22Rv1 (cell line): ENCODE measurements at regions not wholly inside any gene's neighbourhood (a gene's known extent, or its start where the extent isn't known, plus 50 kb on each side); places are given as distances from the start of the nearest gene placed in this dataset.

ENCODE experiments used
- H3K27ac ChIP-seq: fragments of 450-650 bp; 2 replicates; pipeline ENCODE4 v1.5.1; 2017
- ZFX ChIP-seq: fragments of 450-650 bp; IDR thresholded peaks from 2 replicates; pipeline ENCODE4 v1.6.1; 2017; ENCODE audit warnings: antibody characterized with exemption, borderline replicate concordance
- TF ChIP-seq, protein P1 (sequence below): fragments of 450-650 bp; IDR thresholded peaks from 2 replicates; pipeline ENCODE4 v1.5.1; 2017; ENCODE audit warnings: mild to moderate bottlenecking

GRCh38 chr16:62256406-62256805 is 220.2 kb upstream of the CDH8 start:
- no peak overlapping the region for H3K27ac ChIP-seq
- TF ChIP-seq ZFX = no peak
- TF ChIP-seq, protein P1, sequence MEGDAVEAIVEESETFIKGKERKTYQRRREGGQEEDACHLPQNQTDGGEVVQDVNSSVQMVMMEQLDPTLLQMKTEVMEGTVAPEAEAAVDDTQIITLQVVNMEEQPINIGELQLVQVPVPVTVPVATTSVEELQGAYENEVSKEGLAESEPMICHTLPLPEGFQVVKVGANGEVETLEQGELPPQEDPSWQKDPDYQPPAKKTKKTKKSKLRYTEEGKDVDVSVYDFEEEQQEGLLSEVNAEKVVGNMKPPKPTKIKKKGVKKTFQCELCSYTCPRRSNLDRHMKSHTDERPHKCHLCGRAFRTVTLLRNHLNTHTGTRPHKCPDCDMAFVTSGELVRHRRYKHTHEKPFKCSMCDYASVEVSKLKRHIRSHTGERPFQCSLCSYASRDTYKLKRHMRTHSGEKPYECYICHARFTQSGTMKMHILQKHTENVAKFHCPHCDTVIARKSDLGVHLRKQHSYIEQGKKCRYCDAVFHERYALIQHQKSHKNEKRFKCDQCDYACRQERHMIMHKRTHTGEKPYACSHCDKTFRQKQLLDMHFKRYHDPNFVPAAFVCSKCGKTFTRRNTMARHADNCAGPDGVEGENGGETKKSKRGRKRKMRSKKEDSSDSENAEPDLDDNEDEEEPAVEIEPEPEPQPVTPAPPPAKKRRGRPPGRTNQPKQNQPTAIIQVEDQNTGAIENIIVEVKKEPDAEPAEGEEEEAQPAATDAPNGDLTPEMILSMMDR = peak; percentile 64

DNA sequence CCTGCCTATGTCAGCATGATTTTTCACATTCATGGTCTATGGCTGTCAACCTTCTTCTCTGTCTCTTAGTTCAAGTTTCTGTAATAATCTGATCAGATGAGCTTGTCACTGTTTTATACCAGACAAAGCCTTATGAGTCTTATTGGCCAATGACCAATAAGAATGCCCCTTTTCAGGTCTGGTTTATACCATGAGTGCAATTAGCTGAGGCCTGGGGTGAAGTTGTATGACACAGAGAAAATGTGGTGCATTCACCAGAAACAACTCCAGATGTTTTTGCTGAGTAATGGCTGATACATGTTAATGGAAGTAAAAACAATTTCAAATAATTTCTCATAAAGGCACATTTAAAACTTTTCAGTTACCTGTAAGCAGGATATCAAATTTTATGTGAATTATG is 218.6 kb upstream of the CDH8 start:
- TF ChIP-seq ZFX = no peak
- no peak overlapping the region for H3K27ac ChIP-seq

DNA sequence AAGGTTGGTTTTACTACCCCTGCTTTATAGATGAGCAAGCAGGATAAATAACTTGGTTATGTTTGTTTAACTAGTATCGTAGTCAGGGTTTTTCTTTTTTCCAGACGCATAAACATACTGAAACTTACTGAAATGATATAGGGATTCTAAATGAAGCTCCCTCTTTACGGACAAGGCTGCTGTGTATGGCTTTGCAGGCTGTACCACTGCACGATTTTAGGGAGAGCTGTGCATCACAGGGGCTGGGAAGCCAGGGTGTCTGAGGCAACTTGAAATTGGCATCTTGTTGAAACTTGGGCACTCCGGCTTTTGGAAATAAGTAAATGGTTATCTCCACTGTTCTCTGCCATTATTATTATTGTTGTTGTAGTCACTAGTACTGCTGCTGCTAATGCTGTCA is 218.1 kb upstream of the CDH8 start:
- no peak overlapping the region for H3K27ac ChIP-seq
- TF ChIP-seq, protein P1 = no peak
- no peak for TF ChIP-seq ZFX

DNA sequence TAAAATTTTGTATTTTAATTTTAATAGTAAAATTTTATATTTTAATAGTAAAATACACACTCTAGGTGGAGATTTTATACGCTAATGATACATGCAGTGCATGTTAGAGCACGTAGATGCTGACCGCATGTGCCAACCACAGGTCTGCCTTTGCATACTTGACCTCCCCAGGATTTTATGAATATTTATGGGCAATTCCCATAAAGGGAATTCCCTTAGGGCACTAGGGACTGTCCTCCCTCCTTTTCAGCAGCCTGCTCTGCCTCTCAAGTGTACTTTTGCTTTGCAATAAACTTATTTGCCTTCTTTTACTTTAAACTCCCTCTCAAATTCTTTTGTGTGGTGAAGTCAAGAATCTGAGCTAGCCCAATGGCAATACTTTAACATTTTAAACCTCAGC is 217.7 kb upstream of the CDH8 start:
- H3K27ac ChIP-seq = no peak overlapping the region
- TF ChIP-seq ZFX = no peak
- TF ChIP-seq, protein P1 = no peak

DNA sequence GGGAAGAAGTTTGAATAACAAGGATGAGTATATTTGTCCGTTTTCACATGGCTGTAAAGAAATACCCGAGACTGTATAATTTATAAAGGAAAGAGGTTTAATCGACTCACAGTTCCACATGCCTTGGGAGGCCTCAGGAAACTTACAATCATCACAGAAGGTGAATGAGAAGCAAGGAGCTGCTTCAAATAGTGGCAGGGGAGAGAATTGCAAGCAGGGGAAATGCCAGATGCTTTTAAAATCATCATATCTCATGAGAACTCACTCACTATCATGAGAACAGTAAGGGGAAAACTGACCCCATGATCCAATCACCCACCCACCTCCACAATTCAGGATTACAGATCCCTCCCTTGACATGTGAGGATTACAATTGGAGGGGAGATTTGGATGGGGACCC is 212.8 kb upstream of the CDH8 start:
- no peak overlapping the region for H3K27ac ChIP-seq
- TF ChIP-seq, protein P1 = peak; percentile 13; the same call in 1 of the 2 replicates
- no peak for TF ChIP-seq ZFX

DNA sequence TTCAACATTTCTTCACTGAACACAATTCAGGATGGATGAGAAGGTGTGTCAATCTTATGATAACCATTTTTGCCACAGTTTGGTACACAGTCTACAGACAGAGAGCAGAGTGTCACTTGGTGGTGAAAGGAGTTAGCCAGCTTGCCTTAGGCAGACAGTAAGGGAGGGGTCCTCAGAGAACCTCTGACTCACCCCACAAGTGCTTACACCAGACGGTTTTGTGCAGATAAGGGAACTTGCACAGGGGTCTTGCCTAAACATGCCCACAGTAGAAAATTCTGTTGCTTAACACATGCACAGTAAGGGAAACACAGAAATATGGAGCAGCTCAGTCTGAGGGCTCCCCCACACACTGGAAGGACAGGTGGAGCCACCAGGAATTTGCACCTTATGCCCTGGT is 204.5 kb upstream of the CDH8 start:
- no peak for TF ChIP-seq ZFX
- TF ChIP-seq, protein P1 = no peak

GRCh38 chr16:62225675-62226074 is 189.4 kb upstream of the CDH8 start:
- TF ChIP-seq, protein P1 = peak; percentile 91
- no peak for TF ChIP-seq ZFX
- no peak overlapping the region for H3K27ac ChIP-seq

More for the DNA sequence above, 204.5 kb upstream of the CDH8 start:
- no peak overlapping the region for H3K27ac ChIP-seq

GRCh38 chr16:62224646-62225209 is 188.5 kb upstream of the CDH8 start:
- no peak for TF ChIP-seq ZFX
- TF ChIP-seq, protein P1 = no peak
- no peak overlapping the region for H3K27ac ChIP-seq
